ENCODE measurements at regions not wholly inside any gene's neighbourhood (a gene's known extent, or its start where the extent isn't known, plus 50 kb on each side); places are given as distances from the start of the nearest gene placed in this dataset.
"Not testable (repeated sequence)": the region's sequence is repeated elsewhere in the genome, so short reads cannot be mapped to it uniquely, and the experiment has no call there.

GRCh38 chr12:83893101-83893500 lies 1019.5 kb downstream of the SLC6A15 start:
- DNase-seq = no peak
- intact Hi-C loops (cut with DNase I) = no loop called here
- 0 to 42% (median 23%) methylated on average over 1 of the region's 1 CpG for WGBS, 4 donors
- H3K9me3 ChIP-seq (replicated peaks in 1 of 3) = no peaks in the 10 kb centered on the region
- no peaks in the 10 kb centered on the region for H3K4me1 ChIP-seq (replicated peaks in 1 of 2)
- TF ChIP-seq, protein P1, sequence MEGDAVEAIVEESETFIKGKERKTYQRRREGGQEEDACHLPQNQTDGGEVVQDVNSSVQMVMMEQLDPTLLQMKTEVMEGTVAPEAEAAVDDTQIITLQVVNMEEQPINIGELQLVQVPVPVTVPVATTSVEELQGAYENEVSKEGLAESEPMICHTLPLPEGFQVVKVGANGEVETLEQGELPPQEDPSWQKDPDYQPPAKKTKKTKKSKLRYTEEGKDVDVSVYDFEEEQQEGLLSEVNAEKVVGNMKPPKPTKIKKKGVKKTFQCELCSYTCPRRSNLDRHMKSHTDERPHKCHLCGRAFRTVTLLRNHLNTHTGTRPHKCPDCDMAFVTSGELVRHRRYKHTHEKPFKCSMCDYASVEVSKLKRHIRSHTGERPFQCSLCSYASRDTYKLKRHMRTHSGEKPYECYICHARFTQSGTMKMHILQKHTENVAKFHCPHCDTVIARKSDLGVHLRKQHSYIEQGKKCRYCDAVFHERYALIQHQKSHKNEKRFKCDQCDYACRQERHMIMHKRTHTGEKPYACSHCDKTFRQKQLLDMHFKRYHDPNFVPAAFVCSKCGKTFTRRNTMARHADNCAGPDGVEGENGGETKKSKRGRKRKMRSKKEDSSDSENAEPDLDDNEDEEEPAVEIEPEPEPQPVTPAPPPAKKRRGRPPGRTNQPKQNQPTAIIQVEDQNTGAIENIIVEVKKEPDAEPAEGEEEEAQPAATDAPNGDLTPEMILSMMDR (IDR thresholded peaks at IDR 0.05) = no peak
- no peak for TF ChIP-seq POLR2A (IDR thresholded peaks at IDR 0.05)
- H3K4me3 ChIP-seq = no peak overlapping the region
- no peak overlapping the region for H3K27ac ChIP-seq
- H3K36me3 ChIP-seq (replicated peaks in 1 of 2) = no peaks in the 10 kb centered on the region
- H3K27me3 ChIP-seq = no peaks in the 10 kb centered on the region

GRCh38 chr12:83889745-83890144 lies 1022.9 kb downstream of the SLC6A15 start:
- DNase-seq = no peak
- Histone ChIP-seq H3K9me3 (replicated peaks in 1 of 3) (no peaks in the 10 kb centered on the region), H3K36me3 (replicated peaks in 1 of 2) (no peaks in the 10 kb centered on the region), H3K4me1 (replicated peaks in 1 of 2) (no peaks in the 10 kb centered on the region), H3K27me3 (no peaks in the 10 kb centered on the region), H3K4me3 (no peak overlapping the region), H3K27ac (no peak overlapping the region)
- TF ChIP-seq POLR2A (IDR thresholded peaks at IDR 0.05) = no peak
- TF ChIP-seq, protein P1 (IDR thresholded peaks at IDR 0.05) = no peak
- intact Hi-C loops (cut with DNase I) = no loop called here

- Histone ChIP-seq H3K27me3 (no peaks in the 10 kb centered on the region), H3K4me1 (replicated peaks in 1 of 2) (no peaks in the 10 kb centered on the region), H3K4me3 (no peak overlapping the region), H3K36me3 (replicated peaks in 1 of 2) (no peaks in the 10 kb centered on the region), H3K27ac (no peak overlapping the region), H3K9me3 (replicated peaks in 1 of 3) (no peaks in the 10 kb centered on the region)
- 75 to 84% (median 79%) methylated on average over 3 of the region's 3 CpGs for WGBS, 4 donors
- intact Hi-C loops (cut with DNase I) = no loop called here
- DNase-seq = no peak
- no peak for TF ChIP-seq POLR2A (IDR thresholded peaks at IDR 0.05)
- TF ChIP-seq, protein P1 (IDR thresholded peaks at IDR 0.05) = no peak
These were observed 1026.1 kb downstream of the SLC6A15 start for GRCh38 chr12:83886479-83886878.

DNA sequence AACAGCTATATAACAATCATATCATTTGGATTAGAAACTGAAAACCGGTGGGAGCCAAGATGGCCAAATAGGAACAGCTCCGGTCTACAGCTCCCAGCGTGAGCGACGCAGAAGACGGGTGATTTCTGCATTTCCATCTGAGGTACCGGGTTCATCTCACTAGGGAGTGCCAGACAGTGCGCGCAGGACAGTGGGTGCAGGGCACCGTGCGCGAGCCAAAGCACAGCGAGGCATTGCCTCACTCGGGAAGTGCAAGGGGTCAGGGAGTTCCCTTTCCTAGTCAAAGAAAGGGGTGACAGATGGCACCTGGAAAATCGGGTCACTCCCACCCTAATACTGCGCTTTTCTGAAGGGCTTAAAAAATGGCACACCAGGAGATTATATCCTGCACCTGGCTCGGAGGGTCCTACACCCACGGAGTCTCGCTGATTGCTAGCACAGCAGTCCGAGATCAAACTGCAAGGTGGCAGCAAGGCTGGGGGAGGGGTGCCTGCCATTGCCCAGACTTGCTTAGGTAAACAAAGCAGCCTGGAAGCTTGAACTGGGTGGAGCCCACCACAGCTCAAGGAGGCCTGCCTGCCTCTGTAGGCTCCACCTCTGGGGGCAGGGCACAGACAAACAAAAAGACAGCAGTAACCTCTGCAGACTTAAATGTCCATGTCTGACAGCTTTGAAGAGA lies 1041.5 kb downstream of the SLC6A15 start:
- H3K4me1 ChIP-seq (replicated peaks in 1 of 2); H3K27me3 ChIP-seq; H3K27ac ChIP-seq; H3K4me3 ChIP-seq; H3K9me3 ChIP-seq (replicated peaks in 1 of 3); H3K36me3 ChIP-seq (replicated peaks in 1 of 2); DNase-seq; intact Hi-C loops (cut with DNase I): not testable (repeated sequence)
- 90 to 93% (median 92%) methylated on average over 16 to 20 of the region's 20 CpGs for WGBS, 4 donors

- no peaks in the 10 kb centered on the region for H3K4me1 ChIP-seq (replicated peaks in 1 of 2)
- TF ChIP-seq, protein P1 (IDR thresholded peaks at IDR 0.05) = no peak
- no peak for TF ChIP-seq POLR2A (IDR thresholded peaks at IDR 0.05)
- no peaks in the 10 kb centered on the region for H3K9me3 ChIP-seq (replicated peaks in 1 of 3)
- no peaks in the 10 kb centered on the region for H3K27me3 ChIP-seq
- H3K4me3 ChIP-seq = no peak overlapping the region
- no peaks in the 10 kb centered on the region for H3K36me3 ChIP-seq (replicated peaks in 1 of 2)
- no peak overlapping the region for H3K27ac ChIP-seq
- 74 to 82% (median 80%) methylated on average over 4 of the region's 4 CpGs for WGBS, 4 donors
- intact Hi-C loops (cut with DNase I) = no loop called here
- DNase-seq = no peak
These were observed 1046.1 kb downstream of the SLC6A15 start for GRCh38 chr12:83866477-83866876.

All from adrenal gland (tissue), 9 donors.